ENCODE measurements at regions not wholly inside any gene's neighbourhood (a gene's known extent, or its start where the extent isn't known, plus 50 kb on each side); places are given as distances from the start of the nearest gene placed in this dataset.

GRCh38 chr12:13905794-13906193 is 75.6 kb downstream of the GRIN2B start:
- no CpG with 5 or more reads among the region's 4 CpGs for WGBS, 2 experiments (ENCODE audit: extremely low coverage in 2 of 2, insufficient read length in 1 of 2)

More at GRCh38 chr12:13905794-13906193, 75.6 kb downstream of the GRIN2B start:
- intact Hi-C loops (cut with micrococcal nuclease) (no loop called here), dilution Hi-C loops (cut with HindIII; ENCODE audit: low sequenced_read_pairs, unreplicated experiment) (no loop called here), in situ Hi-C loops (cut with MboI; ENCODE audit: low sequenced_read_pairs) (no loop called here)
- BruUV-seq (replicated peaks), result no TSS peak
- H2BK20ac ChIP-seq (ENCODE audit: low read depth, low read length), result no peak overlapping the region
- H3K9me1 ChIP-seq (ENCODE audit: insufficient read depth, low read length), result no peaks in the 10 kb centered on the region
- no peak for DNase-seq
- H4K20me1 ChIP-seq (ENCODE audit: insufficient read depth, low read length), result no peaks in the 10 kb centered on the region
- no peak overlapping the region for H2BK120ac ChIP-seq (ENCODE audit: low read depth, low read length)
- H3K4me1 ChIP-seq (ENCODE audit: control insufficient read depth, insufficient read depth, low read length), result no peaks in the 10 kb centered on the region
- no peak overlapping the region for H2AFZ ChIP-seq (replicated peaks; ENCODE audit: low read length, poor library complexity)
- H2AK9ac ChIP-seq (replicated peaks; ENCODE audit: low read depth, low read length, poor library complexity), result no peak overlapping the region
- no peak overlapping the region for H3K23ac ChIP-seq (ENCODE audit: low read depth, low read length)
- no peak overlapping the region for H3K4me2 ChIP-seq (ENCODE audit: low read depth, low read length)
- no peaks in the 10 kb centered on the region for H3K79me1 ChIP-seq (ENCODE audit: low read depth in 1 of 2, low read length in 2 of 2)
- H3K27ac ChIP-seq (ENCODE audit: insufficient read depth, low read length), result no peak overlapping the region
- no peak overlapping the region for H3K14ac ChIP-seq (replicated peaks; ENCODE audit: low read depth, low read length)
- no peak overlapping the region for H3K18ac ChIP-seq (ENCODE audit: low read depth, low read length)
- POLR2A ChIA-PET (ENCODE audit: unreplicated experiment), result no interaction called here
- H3K4ac ChIP-seq (ENCODE audit: low read depth, low read length), result no peak overlapping the region
- no peaks in the 10 kb centered on the region for H3K27me3 ChIP-seq (ENCODE audit: control insufficient read depth, insufficient read depth, low read length)
- no peak overlapping the region for H2BK5ac ChIP-seq (ENCODE audit: low read depth, low read length, poor library complexity, severe bottlenecking)
- CTCF ChIA-PET, result no interaction called here
- H3K9ac ChIP-seq (ENCODE audit: low read depth, low read length), result no peak overlapping the region
- no peak for ATAC-seq (ENCODE audit: low read depth)
- no peaks in the 10 kb centered on the region for H3K36me3 ChIP-seq (ENCODE audit: control insufficient read depth, insufficient read depth, low read length)
- H2BK15ac ChIP-seq (ENCODE audit: low read depth, low read length), result no peak overlapping the region
- H3K56ac ChIP-seq (ENCODE audit: extremely low read depth, insufficient read depth, low read length), result no peak overlapping the region
- no peak overlapping the region for H4K91ac ChIP-seq (ENCODE audit: insufficient read depth, low read depth, low read length)
- H3K4me3 ChIP-seq (ENCODE audit: insufficient read depth, low read depth, low read length), result no peak overlapping the region
- H3K9me3 ChIP-seq (ENCODE audit: control insufficient read depth, insufficient read depth, low read length), result 0 out of 2 replicates have a peak, but pooled peaks cover 2% of the 10 kb centered on the region
- no peak overlapping the region for H4K8ac ChIP-seq (ENCODE audit: low read depth in 2 of 2, low read length in 2 of 2)
- TF ChIP-seq CTCF (conservative IDR thresholded peaks at IDR 0.05; ENCODE audit: low read depth, low read length) (no peak), ELK1 (IDR thresholded peaks at IDR 0.05; ENCODE audit: borderline replicate concordance, low read depth, low read length) (no peak), RFX5 (IDR thresholded peaks at IDR 0.05; ENCODE audit: low read depth, low read length) (no peak), MAFK (IDR thresholded peaks at IDR 0.05; ENCODE audit: low read depth, low read length) (no peak), POLR2A (IDR thresholded peaks at IDR 0.05; ENCODE audit: low read depth, low read length) (no peak), CEBPB (IDR thresholded peaks at IDR 0.05; ENCODE audit: low read depth, low read length) (no peak), BHLHE40 (IDR thresholded peaks at IDR 0.05; ENCODE audit: low read depth, low read length) (no peak), MXI1 (IDR thresholded peaks at IDR 0.05; ENCODE audit: borderline replicate concordance, low read depth, low read length) (no peak), RCOR1 (IDR thresholded peaks at IDR 0.05; ENCODE audit: insufficient replicate concordance, low read length) (no peak), NFE2L2 (IDR thresholded peaks at IDR 0.05; ENCODE audit: low read depth, low read length) (no peak), MAZ (IDR thresholded peaks at IDR 0.05; ENCODE audit: borderline replicate concordance, low read depth, low read length) (no peak), FOS (IDR thresholded peaks at IDR 0.05; ENCODE audit: low read depth, low read length) (no peak), USF2 (IDR thresholded peaks at IDR 0.05; ENCODE audit: low read depth, low read length) (no peak), SMC3 (IDR thresholded peaks at IDR 0.05; ENCODE audit: low read depth, low read length) (no peak), RAD21 (IDR thresholded peaks at IDR 0.05; ENCODE audit: low read length) (no peak), CHD1 (IDR thresholded peaks at IDR 0.05; ENCODE audit: low read depth, low read length) (no peak)
- H4K5ac ChIP-seq (ENCODE audit: low read depth, low read length), result no peak overlapping the region
- no peak overlapping the region for H2AK5ac ChIP-seq (ENCODE audit: low read depth, low read length)

Measured in IMR-90 (cell line).